Embryonic facial prominence (tissue), 1 donor: ENCODE measurements at regions not wholly inside any gene's neighbourhood (a gene's known extent, or its start where the extent isn't known, plus 50 kb on each side); places are given as distances from the start of the nearest gene placed in this dataset.

Experiments used
- DNase-seq: peaks from one replicate; pipeline ENCODE4 v3.0.0-alpha.2; 2016; ENCODE audit errors: extremely low spot score

DNA sequence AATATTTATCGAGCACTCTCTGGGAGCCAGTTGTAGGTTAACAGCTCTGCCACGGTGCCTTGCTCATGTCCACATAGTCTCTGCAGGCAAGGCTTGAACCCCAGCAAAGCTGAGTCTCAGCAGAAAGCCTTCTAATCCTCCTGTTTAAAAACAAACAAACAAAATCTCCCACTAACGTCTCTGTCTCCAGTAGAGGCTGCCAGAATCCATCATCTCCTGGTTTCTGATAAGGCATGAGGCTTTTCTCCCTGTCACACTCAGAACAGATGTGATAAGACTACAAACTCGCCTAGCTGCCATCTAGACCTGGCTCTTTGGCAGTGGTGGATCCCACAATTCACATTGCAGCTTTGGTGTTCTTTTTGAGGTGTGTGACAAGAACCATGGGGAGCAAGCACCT, 813.2 kb downstream of the AACS start:
- no peak for DNase-seq

DNA sequence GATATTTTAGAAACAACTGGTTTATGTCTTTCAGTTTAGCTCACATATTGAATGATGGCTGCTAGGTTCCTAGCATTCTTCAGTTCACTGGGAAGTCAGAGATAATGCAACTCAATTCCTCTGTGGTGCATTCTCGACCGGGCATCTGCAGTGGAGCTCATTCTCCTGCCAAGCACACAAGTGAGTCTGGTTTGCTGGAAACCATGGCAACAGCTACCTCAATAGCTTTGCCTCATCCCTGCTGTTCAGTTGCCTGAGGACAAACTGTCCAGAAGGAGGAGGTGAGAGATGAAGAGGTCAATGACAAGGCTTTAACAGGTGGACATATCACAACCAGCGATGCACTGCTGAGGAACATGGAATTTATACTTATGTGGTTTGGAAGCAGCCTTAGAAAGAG, 816.9 kb downstream of the AACS start:
- no peak for DNase-seq

DNA sequence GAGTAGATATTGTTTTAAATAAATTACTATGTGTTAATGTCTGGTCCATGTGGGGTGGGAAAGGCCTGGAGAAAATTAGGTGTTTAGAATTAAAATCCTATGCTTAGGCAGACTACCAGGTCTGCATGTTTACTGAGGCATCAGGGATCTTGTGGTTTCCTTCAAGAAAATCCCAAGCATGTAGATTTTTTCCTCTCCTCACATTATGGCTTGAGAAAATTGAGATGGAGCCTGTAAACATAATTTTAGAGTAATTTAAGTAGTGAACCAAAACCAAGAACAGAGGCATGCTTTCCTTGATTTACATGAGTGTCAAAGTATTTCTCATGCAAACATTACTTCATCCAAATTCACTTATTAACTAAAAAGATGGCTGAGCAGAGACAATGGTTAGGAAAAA, 823.7 kb downstream of the AACS start:
- no peak for DNase-seq

DNA sequence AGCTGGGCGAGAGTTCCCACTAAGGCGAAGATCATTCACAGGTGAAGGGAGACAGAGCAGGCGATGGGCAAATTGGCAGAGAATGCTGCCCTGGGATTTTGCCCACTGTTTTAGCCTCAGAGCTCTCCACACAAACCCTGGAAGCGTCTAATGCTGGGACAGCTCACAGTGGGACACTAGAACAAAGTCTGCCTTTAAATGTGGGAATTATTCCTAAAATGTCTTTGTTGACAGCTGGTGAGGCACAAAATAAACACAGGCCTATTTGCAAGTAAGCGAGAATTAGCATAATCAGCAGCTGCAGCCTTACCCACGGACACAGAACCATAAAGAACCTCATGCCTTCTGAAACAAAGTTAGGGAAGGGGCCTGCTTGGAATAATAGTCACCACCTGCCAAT, 824.5 kb downstream of the AACS start:
- no peak for DNase-seq

DNA sequence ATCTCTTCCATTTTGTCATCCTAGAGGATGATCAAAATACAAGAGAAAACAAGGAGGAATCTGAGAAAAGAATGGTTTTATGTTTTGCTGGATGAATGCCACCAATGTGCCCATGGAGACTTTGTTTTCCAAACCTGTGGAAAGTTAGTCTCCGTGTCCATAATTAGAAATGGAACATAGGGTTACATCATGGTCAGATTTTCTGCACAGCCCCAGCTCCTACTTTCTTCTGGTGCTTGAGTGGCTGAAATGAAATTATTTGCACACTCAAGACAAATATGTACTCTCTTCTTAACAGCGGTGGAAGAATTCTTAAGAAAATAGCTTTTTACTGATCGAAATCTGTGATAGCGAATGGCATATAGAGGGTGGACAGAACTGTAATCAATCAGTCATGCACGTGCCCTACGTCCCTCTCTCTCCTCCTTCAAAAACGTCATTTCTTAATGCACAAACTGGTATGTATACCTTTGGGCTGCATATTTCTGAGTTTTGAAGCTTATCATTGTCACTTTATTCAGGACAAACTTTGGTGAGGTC, 825.2 kb downstream of the AACS start:
- no peak for DNase-seq

DNA sequence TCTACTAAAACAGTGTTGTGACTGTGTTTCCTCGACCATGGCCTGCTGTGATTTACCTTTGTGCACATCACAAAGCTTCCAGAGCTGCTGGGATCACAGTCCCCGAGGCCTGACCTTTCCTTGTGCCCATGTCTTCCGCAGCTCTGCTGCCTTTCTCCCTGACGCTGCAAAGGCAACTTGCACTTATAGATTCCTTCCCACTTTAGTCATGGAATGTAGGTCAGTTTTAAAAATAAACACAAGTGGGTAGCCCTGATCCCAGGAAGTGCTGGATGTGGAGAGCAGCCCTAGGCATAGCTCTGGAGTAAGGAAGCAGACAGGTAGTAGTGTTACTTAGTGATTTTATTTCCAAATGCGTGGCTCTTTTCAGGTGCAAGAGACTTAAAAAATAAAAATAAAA, 825.7 kb downstream of the AACS start:
- DNase-seq, result no peak

DNA sequence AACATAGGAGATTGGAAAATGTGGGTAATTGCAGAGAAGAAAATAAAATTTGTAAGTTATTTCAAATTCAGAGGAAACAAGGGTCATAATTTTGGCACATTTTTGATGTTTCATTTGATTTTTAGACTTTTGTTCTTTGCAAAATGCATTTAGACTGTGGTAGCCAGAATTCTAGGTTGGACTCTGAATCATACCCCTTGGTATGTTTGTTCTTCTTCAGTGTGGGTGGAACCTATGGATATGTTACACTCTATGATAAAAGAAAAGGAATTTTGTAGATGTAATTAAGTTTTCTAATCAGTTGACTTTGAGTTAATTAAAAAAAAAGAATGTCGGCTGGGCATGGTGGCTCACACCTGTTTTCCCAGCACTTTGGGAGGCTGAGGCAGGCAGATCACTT, 827.0 kb downstream of the AACS start:
- no peak for DNase-seq

DNA sequence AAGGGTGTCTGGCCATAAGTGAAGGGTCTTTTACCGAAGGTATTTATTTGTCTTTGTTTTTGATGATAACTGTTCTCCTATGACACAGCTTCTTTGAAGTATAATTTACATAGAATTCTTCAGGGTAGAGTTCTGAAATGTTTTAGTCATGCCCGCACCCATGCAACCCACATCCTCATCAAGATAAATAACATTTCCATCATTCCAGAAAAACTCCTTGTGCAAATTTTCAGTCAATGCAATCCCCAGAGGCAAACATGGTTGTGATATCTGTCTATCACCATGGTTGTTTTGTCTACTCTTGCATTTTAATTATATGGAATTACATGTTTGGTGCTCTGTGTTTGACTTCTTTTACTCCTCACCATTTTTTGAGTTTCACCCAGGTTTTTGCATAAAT, 837.8 kb downstream of the AACS start:
- no peak for DNase-seq

DNA sequence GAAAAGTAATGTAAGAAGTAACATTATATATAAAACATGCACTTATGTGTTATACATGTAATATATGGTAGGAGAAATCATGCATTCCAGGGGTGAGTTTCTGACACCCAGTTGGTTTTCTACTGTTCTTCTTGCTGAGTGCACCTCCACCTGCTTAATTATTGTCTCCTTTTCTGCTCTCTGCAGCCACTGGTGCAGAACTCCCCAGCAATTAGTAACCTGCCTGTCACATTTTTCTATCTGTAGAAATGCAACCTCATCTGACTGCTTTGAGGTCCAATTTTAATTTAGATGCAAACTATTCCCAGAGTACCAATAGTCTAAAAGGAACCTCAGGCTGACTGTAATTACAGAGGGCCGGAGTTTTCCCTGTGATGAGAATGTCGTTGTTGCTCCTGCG, 842.1 kb downstream of the AACS start:
- no peak for DNase-seq

DNA sequence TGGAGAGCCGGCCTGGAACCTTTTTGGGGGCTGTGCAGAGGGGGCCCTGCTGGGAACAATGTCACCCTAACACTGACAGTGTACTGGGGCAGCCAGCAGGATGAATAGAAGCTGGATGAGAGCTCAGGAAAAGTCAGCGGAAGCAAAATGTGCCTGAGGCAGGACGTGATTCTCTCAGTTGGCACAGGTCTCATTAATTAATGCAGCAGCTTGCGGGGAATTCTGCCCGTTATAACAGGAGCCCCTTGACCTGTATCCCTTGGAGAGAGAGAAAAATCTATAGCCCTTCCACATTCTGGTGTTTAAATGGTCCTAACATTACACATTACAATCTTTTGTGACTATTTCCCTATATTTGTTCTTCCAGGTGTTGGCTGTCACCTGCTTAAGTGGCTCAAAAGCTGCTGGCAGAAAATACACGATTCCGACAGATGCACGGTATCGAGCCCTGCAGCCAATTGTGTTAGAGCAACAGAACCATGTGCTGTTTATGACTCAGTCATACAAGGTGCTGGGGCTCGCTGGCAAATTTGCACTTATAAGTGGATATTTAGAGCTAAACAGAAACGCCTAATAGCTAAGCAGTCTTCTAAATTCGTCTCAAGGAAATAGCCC, 854.7 kb downstream of the AACS start:
- no peak for DNase-seq

DNA sequence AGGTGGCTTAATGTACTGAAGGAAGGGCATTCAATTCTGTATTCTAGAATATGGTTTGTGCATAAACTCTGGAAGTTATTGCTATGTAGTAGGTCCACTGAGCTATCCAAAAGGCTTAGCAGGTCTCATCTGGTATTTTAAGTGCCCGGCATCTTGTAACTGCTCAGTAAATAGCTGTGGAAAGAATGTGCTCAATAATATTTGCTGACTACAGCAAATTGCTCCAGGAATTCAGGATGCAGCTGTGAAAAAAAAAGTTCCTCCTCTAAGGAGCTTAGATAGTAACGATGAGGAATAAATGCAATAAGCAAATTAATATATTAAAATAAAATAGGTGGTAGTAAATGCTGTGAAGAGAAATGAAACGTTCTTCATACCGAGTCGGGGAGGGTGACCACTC, 857.1 kb downstream of the AACS start:
- DNase-seq, result no peak

DNA sequence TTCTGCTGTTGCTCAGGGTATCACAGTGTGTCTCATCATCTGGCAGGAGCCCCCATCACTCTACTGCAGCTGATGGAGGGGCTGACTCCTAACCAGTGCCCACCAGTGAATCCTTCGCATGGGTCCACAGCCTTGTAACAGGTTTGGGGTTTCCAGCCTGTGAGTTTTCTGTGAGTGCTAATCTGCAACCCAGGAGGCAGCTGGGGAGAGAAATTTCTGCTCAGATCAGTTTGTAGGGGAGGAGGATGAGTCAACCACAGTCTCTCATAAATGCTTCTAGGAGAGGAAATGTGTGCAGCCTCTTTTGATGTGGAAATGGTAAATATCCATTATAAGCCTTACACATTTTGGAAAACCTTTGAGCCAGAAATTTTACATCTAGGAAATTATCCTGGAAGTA, 871.3 kb downstream of the AACS start:
- no peak for DNase-seq

DNA sequence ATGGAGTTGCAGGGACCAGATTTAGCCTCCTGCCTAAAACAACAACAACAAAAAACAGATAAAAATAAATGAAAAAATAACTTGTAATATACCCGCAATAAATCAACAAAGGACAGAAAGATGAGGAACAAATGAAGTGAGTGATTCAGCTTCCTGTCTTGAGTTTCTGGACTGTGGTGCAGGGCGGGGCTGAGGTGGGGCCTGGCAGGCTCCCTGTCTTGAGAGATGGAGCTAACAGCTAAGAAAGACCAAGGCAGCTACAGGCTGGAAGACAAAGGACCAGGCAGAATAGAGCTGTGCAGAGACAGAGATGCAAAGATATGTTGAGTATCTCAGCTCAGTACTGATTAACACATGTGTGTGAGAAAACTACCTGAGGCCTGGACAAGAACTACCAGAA, 879.2 kb downstream of the AACS start:
- DNase-seq, result no peak

DNA sequence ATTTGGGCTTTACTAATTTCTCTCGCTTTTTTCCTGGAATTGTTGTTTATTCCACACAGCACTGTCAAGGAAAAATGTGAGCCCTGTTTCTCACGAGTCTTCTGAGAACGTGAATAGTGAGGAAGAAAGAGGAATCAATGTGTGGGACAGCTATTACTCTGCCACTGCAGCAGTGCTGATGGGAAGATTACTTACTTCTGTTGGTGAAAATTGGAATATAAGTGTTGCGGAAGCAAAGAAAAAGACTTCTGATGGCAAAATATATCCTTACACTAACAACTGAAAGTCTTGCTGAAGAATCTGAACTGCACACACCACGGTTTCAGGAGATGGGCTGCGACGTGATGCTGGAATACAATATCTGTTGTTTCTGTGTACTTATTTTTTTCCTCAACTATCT, 884.2 kb downstream of the AACS start:
- no peak for DNase-seq

DNA sequence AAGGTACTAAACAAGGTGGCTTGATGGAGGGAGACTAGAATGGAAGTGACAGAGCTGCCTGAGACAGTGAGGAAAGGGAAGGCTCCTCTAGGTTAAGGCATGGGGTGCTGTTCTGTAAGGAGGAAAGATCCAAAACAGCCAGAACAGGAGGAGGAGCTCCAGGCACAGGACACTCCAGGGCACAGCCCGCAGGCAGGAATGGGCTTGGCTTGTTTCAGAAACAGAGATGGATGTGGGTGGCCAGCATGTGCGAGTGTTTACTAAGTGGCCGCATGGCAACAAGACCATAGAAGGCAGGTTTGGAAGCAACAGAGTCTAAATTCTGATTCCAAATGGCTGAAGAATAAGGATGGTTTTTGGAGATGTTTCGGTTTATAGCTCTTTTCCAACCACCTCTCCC, 889.1 kb downstream of the AACS start:
- DNase-seq, result no peak

DNA sequence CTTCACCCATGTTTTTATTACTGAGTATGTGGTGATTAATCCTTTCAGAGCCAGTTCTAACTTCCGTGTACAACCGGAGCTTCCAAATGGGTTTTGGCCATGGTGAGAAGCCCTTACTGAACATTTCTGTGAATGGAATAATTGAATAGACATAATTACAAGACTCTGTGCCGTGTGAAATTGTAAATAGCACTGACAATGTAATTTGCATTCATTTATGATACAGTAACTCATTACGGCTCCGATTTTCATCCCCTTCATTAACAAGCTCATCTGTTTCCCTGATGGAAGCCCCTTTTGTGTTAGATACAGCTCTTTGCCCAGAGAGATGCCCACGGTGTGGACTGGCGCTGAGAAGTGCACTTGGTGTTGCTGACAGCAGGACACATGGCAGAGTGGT, 891.0 kb downstream of the AACS start:
- DNase-seq, result no peak

DNA sequence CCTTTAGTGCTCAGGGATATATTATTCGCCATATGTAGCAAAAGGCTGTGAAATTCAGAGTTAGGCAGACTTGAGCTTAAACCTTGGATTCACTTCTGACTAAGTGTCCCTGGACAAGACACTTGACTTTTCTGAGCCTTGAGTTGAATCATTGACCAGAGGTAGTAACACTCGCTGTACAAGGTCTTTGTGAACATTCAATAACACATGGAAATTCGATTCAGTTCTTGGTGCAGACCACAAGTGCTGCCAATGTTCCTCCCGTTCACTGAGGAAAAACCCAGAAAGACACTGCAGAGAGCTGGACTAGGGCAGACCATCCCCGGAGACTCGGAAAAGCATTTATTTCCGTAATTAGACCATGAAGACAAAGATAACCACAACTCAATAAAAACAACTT, 901.4 kb downstream of the AACS start:
- no peak for DNase-seq

DNA sequence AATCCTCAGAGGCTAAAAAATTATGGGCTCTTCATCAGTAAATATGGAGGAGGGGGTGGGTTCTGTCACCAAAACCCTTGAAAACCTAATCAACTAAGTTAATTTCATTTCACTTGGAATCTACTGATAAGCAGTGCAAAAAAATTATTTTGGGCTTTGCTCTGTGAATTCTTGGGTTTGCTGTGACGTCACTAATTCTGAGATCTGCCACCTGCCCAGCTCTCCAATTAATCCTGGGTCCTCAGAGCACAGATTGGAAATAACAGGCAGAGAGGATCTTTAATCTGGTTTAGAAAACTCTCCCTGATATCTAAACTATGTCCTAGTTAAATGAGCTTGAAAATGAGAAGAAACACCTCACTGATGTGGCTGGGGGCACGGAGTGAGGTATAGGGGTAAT, 903.2 kb downstream of the AACS start:
- DNase-seq, result no peak

DNA sequence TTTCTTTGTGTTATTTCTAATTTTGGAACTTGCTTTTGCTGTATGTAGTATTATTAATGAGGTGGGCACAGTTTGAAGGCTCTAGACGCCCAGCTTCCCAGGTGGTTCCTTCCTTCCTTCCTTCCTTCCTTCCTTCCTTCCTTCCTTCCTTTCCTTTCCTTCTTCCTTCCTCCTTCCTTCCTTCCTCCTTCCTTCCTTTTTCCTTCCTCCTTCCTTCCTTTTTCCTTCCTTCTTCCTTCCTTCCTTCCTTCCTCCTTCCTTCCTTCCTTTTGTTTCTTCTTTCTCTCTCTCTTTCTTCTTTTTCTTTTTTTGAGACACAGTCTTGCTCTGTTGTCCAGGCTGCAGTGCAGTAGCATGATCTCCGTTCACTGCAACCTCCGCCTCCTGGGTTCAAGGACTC, 906.7 kb downstream of the AACS start:
- DNase-seq, result no peak

DNA sequence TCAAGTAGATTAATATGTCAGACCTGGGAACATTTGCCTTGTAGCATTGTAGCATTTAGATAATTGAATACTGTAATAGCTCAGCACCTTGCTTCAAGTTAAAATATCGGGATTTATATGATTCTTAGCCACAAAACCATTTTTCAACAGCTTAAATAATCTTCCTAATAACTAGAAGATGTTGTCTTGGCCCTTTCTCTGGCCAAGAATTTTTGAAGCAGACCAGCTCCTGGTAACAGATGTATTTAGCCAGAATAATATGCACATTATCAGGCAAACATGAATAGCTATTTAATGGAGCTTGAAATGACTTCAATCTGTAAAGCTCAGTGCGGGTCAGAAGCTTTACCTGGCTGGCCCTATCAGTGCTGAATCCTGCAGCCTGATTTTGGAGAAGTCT, 913.1 kb downstream of the AACS start:
- no peak for DNase-seq

DNA sequence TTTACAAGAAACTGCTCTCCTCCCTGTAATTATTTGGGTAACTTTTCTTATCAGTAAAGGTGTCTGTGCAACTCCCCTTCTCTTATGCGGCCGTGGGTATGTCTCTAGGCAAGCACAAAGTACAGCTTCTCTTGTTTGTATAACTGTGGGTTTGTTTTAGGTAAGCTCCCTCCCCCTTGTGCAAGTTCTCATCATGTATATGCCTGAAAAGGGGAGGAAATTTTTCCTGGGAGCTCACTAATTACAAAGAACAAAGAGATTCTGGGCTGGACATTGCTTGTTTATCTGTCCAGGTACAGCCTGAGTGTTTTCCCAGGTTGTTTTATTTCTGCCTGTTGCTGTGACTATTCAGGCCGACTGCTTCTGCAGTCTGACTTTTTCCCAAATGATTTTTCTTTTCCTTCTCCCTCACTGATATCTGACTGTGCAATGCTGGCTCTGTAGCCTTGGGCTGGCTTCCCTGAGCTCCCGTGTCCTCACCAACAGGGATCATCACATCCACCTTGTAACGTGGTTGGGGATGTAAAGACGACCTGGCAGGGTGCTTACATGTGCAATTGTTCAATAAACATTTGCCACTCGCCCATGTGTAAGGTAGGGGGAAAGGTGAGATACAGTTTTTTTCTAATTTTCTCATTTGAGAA, 916.5 kb downstream of the AACS start:
- DNase-seq, result no peak

DNA sequence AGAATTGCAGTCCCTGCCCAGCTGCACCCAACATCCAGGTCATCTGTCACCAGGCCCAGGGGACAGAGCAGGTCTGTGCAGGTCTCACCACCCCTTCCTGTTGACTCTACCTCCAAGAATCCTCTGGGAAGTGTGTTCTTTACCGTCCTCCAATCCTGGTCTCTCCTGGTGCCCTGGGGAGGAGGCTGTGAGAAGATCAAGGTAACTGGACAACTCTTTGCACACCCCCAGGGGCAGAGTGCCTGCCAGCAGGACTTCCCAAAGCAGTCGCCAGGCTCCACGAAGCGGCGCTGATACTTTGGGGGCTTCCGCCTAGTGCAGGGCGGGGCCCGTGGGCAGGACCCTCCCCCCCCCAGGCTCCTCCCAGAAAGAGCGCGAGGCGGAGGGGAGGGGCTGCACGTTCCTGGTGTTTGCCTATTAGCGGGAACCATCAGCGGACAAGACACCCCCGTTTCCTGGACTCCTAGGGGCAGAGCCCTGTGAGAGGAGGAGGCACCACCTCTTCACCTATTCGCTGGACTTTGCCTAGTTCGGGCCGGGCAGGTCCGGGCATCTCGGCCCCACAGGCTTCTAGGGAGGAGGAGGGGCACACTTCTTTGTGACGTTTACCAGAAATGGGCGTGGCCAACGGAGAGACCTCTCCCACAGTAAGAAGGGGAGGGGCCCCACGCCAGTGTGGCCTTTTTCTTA, 918.0 kb downstream of the AACS start:
- DNase-seq, result peak; percentile 82

DNA sequence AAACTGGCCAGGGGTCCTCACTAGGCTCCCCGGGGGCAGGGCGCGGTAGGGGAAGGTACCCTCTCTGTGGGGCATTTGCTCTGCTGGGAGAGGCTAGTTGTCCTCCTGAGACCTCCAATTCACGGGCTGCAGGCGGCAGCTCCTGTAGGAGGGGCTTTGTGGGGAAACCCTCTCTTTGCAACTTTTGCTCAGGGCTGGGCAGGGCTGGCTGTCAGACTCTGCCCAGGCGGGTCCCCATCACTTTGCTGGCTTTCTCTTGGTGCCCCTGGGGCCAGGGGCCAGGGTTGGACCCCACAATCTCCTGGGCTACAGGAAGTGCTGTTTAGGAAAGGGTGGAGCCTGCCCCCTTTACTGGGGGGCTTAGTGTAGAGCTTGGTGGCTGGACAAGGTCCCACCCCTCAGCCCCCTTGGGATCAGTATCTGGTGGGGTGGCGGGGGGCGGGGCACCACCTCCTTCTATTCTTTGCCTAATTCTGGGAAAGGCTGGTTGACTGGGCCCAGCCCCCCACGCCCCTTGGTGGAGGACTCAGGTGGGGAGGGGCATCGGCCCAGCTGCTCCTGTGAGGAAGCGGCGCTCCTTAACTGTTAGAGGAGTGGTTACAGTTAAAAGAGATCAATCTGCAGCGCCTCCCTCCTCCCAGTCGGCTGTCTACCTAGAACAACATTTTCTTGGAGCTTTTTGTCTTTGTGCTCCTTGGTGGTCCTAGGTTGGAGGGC, 918.7 kb downstream of the AACS start:
- DNase-seq, result peak; percentile 36
